HL-60 (cell line): ENCODE measurements at regions not wholly inside any gene's neighbourhood (a gene's known extent, or its start where the extent isn't known, plus 50 kb on each side); places are given as distances from the start of the nearest gene placed in this dataset.

Source experiments
- DNase-seq, 2 experiments: peaks; one replicate each; pipeline ENCODE4 v3.0.0-alpha.2; 2010 to 2020; ENCODE audit warnings: low read depth in 1 of 2, low spot score in 1 of 2
- H3K27ac ChIP-seq: fragments of 250-450 bp; sonication (Bioruptor Pico); replicated peaks from 2 replicates; pipeline ENCODE4 v1.5.1; 2020; ENCODE audit warnings: mild to moderate bottlenecking, moderate library complexity
- H3K27me3 ChIP-seq: fragments of 250-450 bp; sonication (Bioruptor Pico); 2 replicates; pipeline ENCODE4 v1.5.1; 2021; ENCODE audit warnings: mild to moderate bottlenecking, moderate library complexity; ENCODE audit not compliant: insufficient read depth, poor library complexity, severe bottlenecking
- H3K4me3 ChIP-seq: replicated peaks from 2 replicates; pipeline ENCODE4 v1.5.1; 2011; ENCODE audit warnings: mild to moderate bottlenecking, control low read depth, low read length; ENCODE audit not compliant: insufficient read depth
- CTCF ChIP-seq: IDR thresholded peaks from one replicate; pipeline ENCODE4 v1.5.1; 2011; ENCODE audit warnings: low read length, control low read depth, inconsistent platforms; ENCODE audit not compliant: insufficient read depth
- GABPA ChIP-seq: IDR thresholded peaks from 2 replicates; pipeline ENCODE4 v1.6.1; 2012; ENCODE audit warnings: low read depth
- POLR2AphosphoS5 ChIP-seq: IDR thresholded peaks from 2 replicates; pipeline ENCODE4 v1.6.1; 2012; ENCODE audit warnings: low read depth
- REST ChIP-seq: IDR thresholded peaks from 2 replicates; pipeline ENCODE4 v1.6.1; 2012; ENCODE audit warnings: low read depth; ENCODE audit not compliant: insufficient replicate concordance
- SPI1 ChIP-seq: IDR thresholded peaks from 2 replicates; pipeline ENCODE4 v1.6.1; 2012; ENCODE audit warnings: low read depth, mild to moderate bottlenecking, borderline replicate concordance

GRCh38 chr1:175829845-175830244 lies 86.5 kb upstream of the TNR start:
- H3K4me3 ChIP-seq: no peak overlapping the region
- no peaks in the 10 kb centered on the region for H3K27me3 ChIP-seq
- no peak for DNase-seq
- no peak overlapping the region for H3K27ac ChIP-seq
- no peak for TF ChIP-seq GABPA
- no peak for TF ChIP-seq REST
- no peak for TF ChIP-seq POLR2AphosphoS5
- no peak for TF ChIP-seq SPI1
- TF ChIP-seq CTCF: no peak

- peak in 1 of 2 experiments; percentile 47 for DNase-seq
- TF ChIP-seq SPI1 (peak; percentile 97), POLR2AphosphoS5 (no peak)
Measured at GRCh38 chr1:175826705-175827104, 83.3 kb upstream of the TNR start.

DNA sequence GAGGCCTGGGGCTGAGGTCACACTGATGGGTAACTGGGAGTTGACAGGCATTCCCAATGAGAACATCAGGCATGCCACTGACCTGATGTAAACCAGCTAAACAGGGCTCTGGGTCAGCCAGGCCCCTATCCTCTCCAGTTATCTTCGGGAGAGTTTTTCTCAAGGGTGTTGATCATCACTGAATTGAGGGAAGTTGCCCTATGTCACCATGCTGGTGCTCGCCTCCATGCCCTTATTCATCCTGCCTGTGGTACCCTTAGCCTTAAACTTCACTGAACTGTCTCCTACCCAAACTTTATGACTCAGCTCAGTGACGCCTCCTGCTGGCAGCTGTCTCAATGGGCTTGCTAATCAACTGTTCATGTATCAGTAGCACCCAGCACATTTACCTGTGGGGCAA lies 80.7 kb upstream of the TNR start:
- no peak for TF ChIP-seq CTCF
- TF ChIP-seq GABPA: no peak
- TF ChIP-seq POLR2AphosphoS5: no peak
- TF ChIP-seq SPI1: no peak
- TF ChIP-seq REST: no peak
- Histone ChIP-seq H3K27me3 (no peaks in the 10 kb centered on the region), H3K27ac (no peak overlapping the region), H3K4me3 (no peak overlapping the region)
- DNase-seq: no peak

More at GRCh38 chr1:175826705-175827104, 83.3 kb upstream of the TNR start:
- Histone ChIP-seq H3K27ac (no peak overlapping the region), H3K4me3 (no peak overlapping the region), H3K27me3 (no peaks in the 10 kb centered on the region)

- H3K27ac ChIP-seq: no peak overlapping the region
- no peak for DNase-seq
- no peak overlapping the region for H3K4me3 ChIP-seq
- TF ChIP-seq SPI1: no peak
- TF ChIP-seq CTCF: no peak
- TF ChIP-seq GABPA: no peak
- no peak for TF ChIP-seq POLR2AphosphoS5
- TF ChIP-seq REST: no peak
- H3K27me3 ChIP-seq: no peaks in the 10 kb centered on the region
Measured at GRCh38 chr1:175823406-175823805, 80.0 kb upstream of the TNR start.
